Activated T-cell treated with anti-CD3 and anti-CD28 coated beads, Interleukin-2, amount 50 U/mL, for 24 hours (primary cell): ENCODE measurements at regions not wholly inside any gene's neighbourhood (a gene's known extent, or its start where the extent isn't known, plus 50 kb on each side); places are given as distances from the start of the nearest gene placed in this dataset.

Source experiments
- DNase-seq: peaks from one replicate; pipeline ENCODE4 v3.0.0-alpha.2; 2020
- H3K27ac Mint-ChIP-seq: 2 replicates; pipeline ENCODE4 v1.8.0; 2020; ENCODE audit warnings: mild to moderate bottlenecking, mixed read lengths
- H3K27me3 Mint-ChIP-seq: 2 replicates; pipeline ENCODE4 v1.8.0; 2020; ENCODE audit warnings: mixed read lengths
- H3K36me3 Mint-ChIP-seq: 2 replicates; pipeline ENCODE4 v1.8.0; 2020; ENCODE audit warnings: low read depth, mixed read lengths
- H3K4me1 Mint-ChIP-seq: 2 replicates; pipeline ENCODE4 v1.8.0; 2020; ENCODE audit warnings: low read depth, mixed read lengths
- H3K4me3 Mint-ChIP-seq: 2 replicates; pipeline ENCODE4 v1.8.0; 2020; ENCODE audit warnings: mild to moderate bottlenecking, moderate library complexity, mixed read lengths
- H3K9me3 Mint-ChIP-seq: 2 replicates; pipeline ENCODE4 v1.8.0; 2020; ENCODE audit warnings: mixed read lengths

DNA sequence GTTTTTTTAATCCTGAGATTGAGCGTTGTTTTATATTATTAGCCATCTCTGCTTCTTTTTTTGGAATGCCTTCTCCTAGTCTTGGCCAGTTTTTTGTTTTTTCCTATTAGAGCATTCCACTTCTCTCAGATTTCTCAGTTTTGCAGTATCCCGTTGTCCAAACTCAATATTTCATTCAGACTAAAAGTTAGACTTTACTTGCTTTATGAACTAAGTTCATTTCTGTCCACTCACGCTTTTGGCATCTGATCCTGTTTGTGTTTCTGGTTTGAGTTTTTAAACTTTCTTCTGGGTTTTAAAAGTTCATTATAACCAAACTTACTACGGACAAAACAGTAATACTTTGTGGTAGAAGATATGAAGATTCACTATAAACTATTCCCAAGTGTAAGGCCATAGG is 288.3 kb upstream of the MPDZ start:
- Mint-ChIP-seq H3K4me1 (peaks cover 4% of the 10 kb centered on the region), H3K4me3 (no peak overlapping the region), H3K36me3 (no peaks in the 10 kb centered on the region), H3K9me3 (peaks cover 4% of the 10 kb centered on the region), H3K27me3 (peaks cover 5% of the 10 kb centered on the region), H3K27ac (no peak overlapping the region)
- no peak for DNase-seq

DNA sequence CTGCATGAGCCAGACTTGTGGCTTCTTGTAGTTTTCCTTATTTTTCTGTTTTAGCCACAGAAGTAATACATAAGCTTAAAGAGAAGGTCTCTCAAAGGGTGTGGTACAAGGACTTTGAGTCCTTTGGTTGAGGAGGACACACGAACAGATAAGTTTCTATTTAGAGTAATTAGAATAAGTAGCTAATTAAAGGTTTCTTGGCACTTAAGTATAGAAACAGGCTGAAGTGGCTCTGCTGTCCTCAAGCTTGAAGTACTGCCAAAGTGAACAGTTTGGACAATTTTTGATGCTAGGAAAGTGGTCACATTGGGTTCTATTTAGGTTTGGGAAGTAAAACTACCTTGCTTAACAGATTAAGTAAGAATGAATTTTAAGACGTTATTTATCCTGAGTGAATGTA is 278.3 kb upstream of the MPDZ start:
- Mint-ChIP-seq H3K27ac (no peak overlapping the region), H3K27me3 (no peaks in the 10 kb centered on the region), H3K9me3 (peaks cover 8% of the 10 kb centered on the region), H3K4me1 (no peaks in the 10 kb centered on the region), H3K4me3 (no peak overlapping the region), H3K36me3 (no peaks in the 10 kb centered on the region)
- no peak for DNase-seq

- H3K4me1 Mint-ChIP-seq = no peaks in the 10 kb centered on the region
- no peaks in the 10 kb centered on the region for H3K36me3 Mint-ChIP-seq
- H3K4me3 Mint-ChIP-seq = no peak overlapping the region
- H3K27ac Mint-ChIP-seq = no peak overlapping the region
- DNase-seq = no peak
- H3K27me3 Mint-ChIP-seq = no peaks in the 10 kb centered on the region
- peaks cover 8% of the 10 kb centered on the region for H3K9me3 Mint-ChIP-seq
Measured at GRCh38 chr9:13556656-13557055, 277.2 kb upstream of the MPDZ start.

DNA sequence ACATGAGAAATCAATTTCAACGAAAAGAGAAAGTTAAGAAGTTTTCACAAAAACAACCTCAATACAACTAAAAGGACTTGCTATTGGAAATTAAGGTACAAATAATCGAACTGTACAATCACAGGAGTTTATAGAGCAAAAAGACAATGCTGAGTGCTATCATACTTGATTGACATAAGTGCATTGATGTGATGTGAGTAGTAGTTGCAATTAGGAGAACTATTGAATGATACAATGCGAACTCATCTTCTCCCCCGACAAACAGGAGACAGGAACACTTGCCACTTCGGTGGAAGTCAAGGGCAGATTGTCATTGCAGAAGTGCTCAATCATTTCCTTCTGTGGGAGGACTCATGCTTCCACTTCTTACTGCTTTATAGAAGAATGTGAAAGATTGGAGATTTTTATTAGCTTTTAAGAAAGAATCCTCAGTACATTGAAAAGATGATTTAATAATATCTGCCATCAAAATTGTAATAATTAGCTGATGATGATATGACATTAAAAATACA is 276.6 kb upstream of the MPDZ start:
- no peaks in the 10 kb centered on the region for H3K4me1 Mint-ChIP-seq
- no peak overlapping the region for H3K27ac Mint-ChIP-seq
- no peaks in the 10 kb centered on the region for H3K27me3 Mint-ChIP-seq
- no peaks in the 10 kb centered on the region for H3K36me3 Mint-ChIP-seq
- peaks cover 8% of the 10 kb centered on the region for H3K9me3 Mint-ChIP-seq
- no peak overlapping the region for H3K4me3 Mint-ChIP-seq
- DNase-seq = no peak

- no peaks in the 10 kb centered on the region for H3K4me1 Mint-ChIP-seq
- no peaks in the 10 kb centered on the region for H3K36me3 Mint-ChIP-seq
- H3K27me3 Mint-ChIP-seq = no peaks in the 10 kb centered on the region
- H3K9me3 Mint-ChIP-seq = peaks cover 8% of the 10 kb centered on the region
- no peak for DNase-seq
- H3K4me3 Mint-ChIP-seq = no peak overlapping the region
- H3K27ac Mint-ChIP-seq = no peak overlapping the region
Measured at GRCh38 chr9:13555516-13555915, 276.0 kb upstream of the MPDZ start.

- Mint-ChIP-seq H3K36me3 (no peaks in the 10 kb centered on the region), H3K9me3 (peaks cover 10% of the 10 kb centered on the region), H3K4me3 (no peak overlapping the region), H3K27ac (no peak overlapping the region), H3K27me3 (no peaks in the 10 kb centered on the region), H3K4me1 (no peaks in the 10 kb centered on the region)
- no peak for DNase-seq
Measured at GRCh38 chr9:13554626-13555025, 275.1 kb upstream of the MPDZ start.

GRCh38 chr9:13552606-13553215 is 273.2 kb upstream of the MPDZ start:
- no peak for DNase-seq
- Mint-ChIP-seq H3K27me3 (no peaks in the 10 kb centered on the region), H3K9me3 (peaks cover 17% of the 10 kb centered on the region), H3K36me3 (no peaks in the 10 kb centered on the region), H3K4me1 (no peaks in the 10 kb centered on the region), H3K27ac (no peak overlapping the region), H3K4me3 (no peak overlapping the region)

DNA sequence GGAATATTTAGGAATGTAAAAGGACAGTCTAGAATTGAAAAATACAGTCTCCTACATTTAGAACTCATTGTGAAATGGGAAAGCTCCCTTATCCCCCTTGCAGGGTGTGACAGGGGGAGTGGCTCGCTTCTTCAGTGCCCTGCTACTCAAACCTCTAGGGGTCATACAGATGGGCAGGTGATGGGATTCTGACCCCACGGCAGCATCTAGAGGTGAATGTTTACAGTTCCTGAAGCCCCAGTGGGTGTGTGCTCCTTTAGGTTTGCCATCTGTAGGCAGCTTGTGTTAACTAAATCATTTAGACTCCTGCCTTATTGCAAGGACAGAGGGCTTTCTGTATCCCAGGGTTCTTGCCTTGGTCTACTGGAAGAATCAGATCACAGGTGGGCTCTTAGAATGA is 271.0 kb upstream of the MPDZ start:
- Mint-ChIP-seq H3K27ac (no peak overlapping the region), H3K36me3 (no peaks in the 10 kb centered on the region), H3K27me3 (no peaks in the 10 kb centered on the region), H3K4me1 (no peaks in the 10 kb centered on the region), H3K4me3 (no peak overlapping the region), H3K9me3 (peaks cover 14% of the 10 kb centered on the region)
- DNase-seq = no peak

DNA sequence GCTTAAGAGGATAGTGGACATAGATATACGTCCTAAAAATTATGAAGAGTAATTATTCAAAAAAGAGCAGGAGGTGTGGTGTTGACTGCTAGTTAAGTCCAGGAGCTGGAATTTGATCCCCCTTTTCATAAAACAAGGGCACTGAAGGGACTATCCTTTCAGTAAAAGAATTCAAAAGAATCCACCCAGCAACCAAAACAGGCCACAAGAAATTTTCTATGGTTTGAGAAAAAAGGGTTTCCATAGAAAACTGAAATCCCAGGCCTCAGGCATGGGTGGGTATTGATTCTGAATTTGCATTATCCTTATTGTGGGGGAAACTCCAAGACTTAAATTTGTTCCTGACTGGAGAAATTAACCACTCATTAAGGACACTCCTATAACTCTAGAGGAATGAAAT is 269.0 kb upstream of the MPDZ start:
- H3K4me1 Mint-ChIP-seq = no peaks in the 10 kb centered on the region
- H3K27ac Mint-ChIP-seq = no peak overlapping the region
- no peaks in the 10 kb centered on the region for H3K36me3 Mint-ChIP-seq
- peaks cover 12% of the 10 kb centered on the region for H3K9me3 Mint-ChIP-seq
- H3K4me3 Mint-ChIP-seq = no peak overlapping the region
- no peak for DNase-seq
- H3K27me3 Mint-ChIP-seq = no peaks in the 10 kb centered on the region

GRCh38 chr9:13535141-13535540 is 255.6 kb upstream of the MPDZ start:
- DNase-seq = no peak
- H3K36me3 Mint-ChIP-seq = no peaks in the 10 kb centered on the region
- no peak overlapping the region for H3K27ac Mint-ChIP-seq
- no peaks in the 10 kb centered on the region for H3K9me3 Mint-ChIP-seq
- H3K27me3 Mint-ChIP-seq = no peaks in the 10 kb centered on the region
- H3K4me1 Mint-ChIP-seq = no peaks in the 10 kb centered on the region
- no peak overlapping the region for H3K4me3 Mint-ChIP-seq

GRCh38 chr9:13534006-13534405 is 254.5 kb upstream of the MPDZ start:
- no peak for DNase-seq
- H3K36me3 Mint-ChIP-seq = no peaks in the 10 kb centered on the region
- H3K4me3 Mint-ChIP-seq = no peak overlapping the region
- no peak overlapping the region for H3K27ac Mint-ChIP-seq
- H3K9me3 Mint-ChIP-seq = peaks cover 4% of the 10 kb centered on the region
- H3K4me1 Mint-ChIP-seq = no peaks in the 10 kb centered on the region
- H3K27me3 Mint-ChIP-seq = no peaks in the 10 kb centered on the region

- no peak for DNase-seq
- Mint-ChIP-seq H3K9me3 (peaks cover 4% of the 10 kb centered on the region), H3K36me3 (no peaks in the 10 kb centered on the region), H3K27me3 (no peaks in the 10 kb centered on the region), H3K4me3 (no peak overlapping the region), H3K27ac (no peak overlapping the region), H3K4me1 (no peaks in the 10 kb centered on the region)
Measured at GRCh38 chr9:13532407-13532806, 252.9 kb upstream of the MPDZ start.

- no peaks in the 10 kb centered on the region for H3K36me3 Mint-ChIP-seq
- H3K9me3 Mint-ChIP-seq = peaks cover 4% of the 10 kb centered on the region
- no peaks in the 10 kb centered on the region for H3K4me1 Mint-ChIP-seq
- no peak for DNase-seq
- no peak overlapping the region for H3K4me3 Mint-ChIP-seq
- no peaks in the 10 kb centered on the region for H3K27me3 Mint-ChIP-seq
- H3K27ac Mint-ChIP-seq = no peak overlapping the region
Measured at GRCh38 chr9:13529321-13530104, 250.0 kb upstream of the MPDZ start.

- no peak for DNase-seq
- H3K9me3 Mint-ChIP-seq = peaks cover 4% of the 10 kb centered on the region
- no peaks in the 10 kb centered on the region for H3K27me3 Mint-ChIP-seq
- H3K27ac Mint-ChIP-seq = no peak overlapping the region
- H3K36me3 Mint-ChIP-seq = no peaks in the 10 kb centered on the region
- H3K4me1 Mint-ChIP-seq = no peaks in the 10 kb centered on the region
- no peak overlapping the region for H3K4me3 Mint-ChIP-seq
Measured at GRCh38 chr9:13524245-13524644, 244.8 kb upstream of the MPDZ start.

GRCh38 chr9:13520069-13520468 is 240.6 kb upstream of the MPDZ start:
- DNase-seq = no peak
- Mint-ChIP-seq H3K27ac (no peak overlapping the region), H3K27me3 (no peaks in the 10 kb centered on the region), H3K9me3 (peaks cover 4% of the 10 kb centered on the region), H3K36me3 (no peaks in the 10 kb centered on the region), H3K4me3 (no peak overlapping the region), H3K4me1 (no peaks in the 10 kb centered on the region)
